GM21717 (cell line): ENCODE measurements at regions not wholly inside any gene's neighbourhood (a gene's known extent, or its start where the extent isn't known, plus 50 kb on each side); places are given as distances from the start of the nearest gene placed in this dataset.
"Not testable (repeated sequence)": the region's sequence is repeated elsewhere in the genome, so short reads cannot be mapped to it uniquely, and the experiment has no call there.

ENCODE experiments used
- ATAC-seq: cut with Tn5 transposase; IDR thresholded peaks from one replicate; pipeline ENCODE4 v1.9.1; 2021; ENCODE audit warnings: mild to moderate bottlenecking, moderate library complexity; ENCODE audit not compliant: unreplicated experiment

DNA sequence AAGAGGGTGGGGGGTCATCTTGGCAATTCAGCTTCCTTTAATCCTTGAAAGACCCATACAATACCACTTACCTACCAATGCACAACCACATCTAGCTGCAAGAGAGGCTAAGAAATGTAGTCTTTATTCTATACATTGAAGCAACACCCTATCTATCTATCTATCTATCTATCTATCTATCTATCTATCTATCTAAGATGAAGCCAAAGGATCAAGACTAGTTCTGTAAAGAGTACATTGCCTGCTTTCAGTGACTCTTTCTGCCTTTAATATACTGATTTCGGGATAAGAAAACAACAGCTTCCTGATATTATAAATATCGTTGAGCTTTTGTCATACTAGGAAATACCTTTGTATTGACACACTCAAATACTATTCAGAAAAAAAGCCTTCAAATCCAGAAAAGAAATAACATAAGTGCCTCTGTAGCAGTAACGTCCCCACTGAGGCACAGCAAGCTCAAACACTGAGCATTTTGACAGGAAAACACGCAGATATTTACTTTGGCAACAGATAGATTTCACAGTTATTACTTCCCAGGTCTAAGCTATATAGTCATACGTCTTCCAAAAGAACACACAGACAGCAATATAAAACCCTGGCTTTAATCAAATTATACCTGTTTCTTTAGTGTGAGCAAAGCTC, 139.4 kb upstream of the SERTAD2 start:
- no peak for ATAC-seq

DNA sequence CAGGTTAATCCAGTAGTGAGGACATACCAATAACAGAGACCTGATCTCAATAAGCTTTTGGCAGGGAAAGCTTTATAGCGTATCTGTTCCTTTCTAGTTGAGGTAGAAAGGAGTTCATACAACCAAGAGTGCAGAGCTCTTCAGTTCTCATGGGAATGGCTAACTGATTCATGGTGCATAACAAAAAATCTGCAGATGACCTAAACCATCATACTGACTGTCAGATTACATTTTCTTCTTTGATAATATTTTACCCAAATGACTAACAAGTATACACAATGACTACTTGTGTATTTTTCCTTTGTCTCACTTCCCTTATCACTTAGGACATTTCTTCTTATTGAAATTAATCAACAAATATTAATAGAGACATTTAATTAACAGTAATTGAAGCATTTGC, 140.0 kb upstream of the SERTAD2 start:
- no peak for ATAC-seq

GRCh38 chr2:64794426-64794995, 140.8 kb upstream of the SERTAD2 start:
- ATAC-seq = no peak

- ATAC-seq = no peak
These were observed 141.4 kb upstream of the SERTAD2 start for GRCh38 chr2:64795024-64795592.

GRCh38 chr2:64796926-64797325, 143.2 kb upstream of the SERTAD2 start:
- no peak for ATAC-seq

- no peak for ATAC-seq
These were observed 144.3 kb upstream of the SERTAD2 start for GRCh38 chr2:64797881-64798575.

- ATAC-seq = no peak
These were observed 146.0 kb upstream of the SERTAD2 start for GRCh38 chr2:64799592-64800252.

DNA sequence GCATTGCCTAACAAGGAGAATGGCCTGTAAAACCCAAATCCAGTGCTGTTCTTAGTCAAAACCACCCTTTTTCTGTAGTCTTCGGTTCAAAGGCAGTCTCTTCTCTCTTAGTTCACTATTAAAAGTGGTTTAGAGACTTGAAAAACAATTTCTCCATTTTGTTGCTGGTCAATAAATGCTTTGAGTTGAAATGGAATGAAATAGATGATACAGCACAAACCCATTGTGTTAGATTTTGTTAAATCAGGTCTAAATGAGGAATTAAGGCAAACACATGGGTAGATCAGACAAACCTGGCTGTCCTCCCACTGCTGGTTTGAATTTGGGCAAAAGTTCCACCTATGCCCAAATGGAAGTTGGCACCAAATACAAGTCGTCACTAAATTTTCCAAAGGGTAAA, 150.1 kb upstream of the SERTAD2 start:
- ATAC-seq = no peak

- no peak for ATAC-seq
These were observed 150.9 kb upstream of the SERTAD2 start for GRCh38 chr2:64804651-64805050.

GRCh38 chr2:64807417-64807816, 153.7 kb upstream of the SERTAD2 start:
- peak; percentile 72 for ATAC-seq

DNA sequence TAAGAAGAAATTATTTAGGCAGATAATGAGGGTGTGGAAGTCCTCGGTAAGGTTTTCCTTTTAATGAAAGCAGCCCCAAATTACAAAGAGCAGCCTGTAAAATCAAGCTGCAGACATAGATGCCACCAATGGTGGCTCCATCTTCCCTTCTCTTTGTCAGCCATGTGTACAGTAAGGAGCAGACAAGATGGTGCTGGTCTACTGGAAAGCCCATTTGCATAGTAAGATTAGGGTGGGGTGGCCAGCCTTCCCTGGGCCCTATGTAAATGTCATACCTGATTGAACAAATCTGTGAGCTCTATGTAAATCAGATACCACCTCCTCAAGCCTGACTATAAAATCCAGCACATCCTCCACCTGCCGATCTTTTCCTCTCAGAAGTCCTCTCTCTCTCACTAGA, 154.4 kb upstream of the SERTAD2 start:
- no peak for ATAC-seq

- no peak for ATAC-seq
These were observed 155.0 kb upstream of the SERTAD2 start for GRCh38 chr2:64808754-64809153.

GRCh38 chr2:64809216-64809615, 155.5 kb upstream of the SERTAD2 start:
- no peak for ATAC-seq

- no peak for ATAC-seq
These were observed 158.6 kb upstream of the SERTAD2 start for GRCh38 chr2:64812285-64812684.

- ATAC-seq = no peak
These were observed 160.3 kb upstream of the SERTAD2 start for GRCh38 chr2:64814007-64814406.

DNA sequence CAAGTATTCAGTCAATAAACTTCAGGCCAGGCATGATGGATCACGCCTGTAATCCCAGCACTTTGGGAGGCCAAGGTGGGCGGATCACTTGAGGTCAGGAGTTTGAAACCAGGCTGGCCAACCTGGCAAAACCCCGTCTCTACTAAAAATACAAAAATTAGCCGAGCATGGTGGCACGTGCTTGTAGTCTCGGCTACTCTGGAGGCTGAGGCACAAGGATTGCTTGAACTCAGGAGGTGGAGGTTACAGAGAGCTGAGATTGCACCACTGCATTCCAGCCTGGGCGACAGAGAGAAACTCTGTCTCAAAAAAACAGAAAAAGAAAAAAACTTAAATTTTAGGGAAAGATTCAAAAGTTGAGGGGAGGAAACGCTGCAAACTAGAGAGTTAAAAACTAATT, 162.8 kb upstream of the SERTAD2 start:
- ATAC-seq = not testable (repeated sequence)

GRCh38 chr2:64817453-64817852, 163.7 kb upstream of the SERTAD2 start:
- no peak for ATAC-seq

DNA sequence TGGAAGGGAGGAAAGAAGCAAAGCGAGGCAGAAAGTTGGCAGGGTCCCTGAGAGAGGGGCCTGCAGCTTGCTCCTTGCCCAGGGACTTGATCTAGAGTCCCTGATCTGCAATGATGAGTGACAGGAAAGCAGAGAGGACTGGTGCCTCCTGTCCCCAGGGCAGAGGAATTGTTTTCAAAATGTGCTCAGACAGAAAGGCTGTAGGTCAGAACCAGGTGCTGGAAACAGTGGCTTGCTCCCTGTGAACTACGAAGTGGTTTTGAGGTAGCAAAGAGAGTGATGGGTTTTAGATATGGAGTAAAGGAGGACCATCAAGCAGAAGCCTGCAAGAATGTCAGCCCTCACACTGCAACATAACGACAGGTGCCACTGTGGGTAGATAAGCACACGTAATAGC, 164.9 kb upstream of the SERTAD2 start:
- no peak for ATAC-seq

DNA sequence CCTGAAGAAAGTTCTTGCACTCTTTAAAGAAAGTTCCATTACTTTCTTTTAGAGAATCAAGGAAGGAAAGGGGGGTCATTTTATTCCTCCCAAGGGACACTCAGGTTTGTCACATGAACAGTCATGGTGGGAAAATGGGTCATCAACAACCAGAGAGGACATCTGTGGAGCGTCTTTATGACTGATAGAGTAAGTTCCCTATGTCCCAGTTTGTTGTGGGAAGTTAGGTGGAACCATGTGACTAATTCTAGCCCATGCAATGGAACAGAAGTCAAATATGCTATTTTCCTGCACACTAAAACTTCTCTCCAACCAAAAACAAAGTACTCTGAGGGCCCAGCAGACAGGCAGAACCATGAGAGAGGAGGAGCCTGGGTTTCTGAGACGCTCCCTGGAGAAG, 165.6 kb upstream of the SERTAD2 start:
- no peak for ATAC-seq

GRCh38 chr2:64819774-64820688, 166.3 kb upstream of the SERTAD2 start:
- peak; percentile 95 for ATAC-seq

GRCh38 chr2:64820901-64821300, 167.2 kb upstream of the SERTAD2 start:
- no peak for ATAC-seq
